GM12872 (cell line): ENCODE measurements at regions not wholly inside any gene's neighbourhood (a gene's known extent, or its start where the extent isn't known, plus 50 kb on each side); places are given as distances from the start of the nearest gene placed in this dataset.

Experiments
- CTCF ChIP-seq: IDR thresholded peaks from 3 replicates; pipeline ENCODE4 v1.5.1; 2011; ENCODE audit warnings: low read depth, mild to moderate bottlenecking, low read length, moderate library complexity; ENCODE audit not compliant: insufficient read depth

GRCh38 chr3:117589454-117589853, 879.9 kb downstream of the TUSC7 start:
- TF ChIP-seq CTCF = no peak

- no peak for TF ChIP-seq CTCF
Observed at GRCh38 chr3:117595615-117596014, 886.0 kb downstream of the TUSC7 start.

GRCh38 chr3:117596503-117596902, 886.9 kb downstream of the TUSC7 start:
- no peak for TF ChIP-seq CTCF

- TF ChIP-seq CTCF = no peak
Observed at GRCh38 chr3:117597865-117598264, 888.3 kb downstream of the TUSC7 start.

GRCh38 chr3:117600112-117600511, 890.5 kb downstream of the TUSC7 start:
- no peak for TF ChIP-seq CTCF

GRCh38 chr3:117600666-117601065, 891.1 kb downstream of the TUSC7 start:
- TF ChIP-seq CTCF = no peak

GRCh38 chr3:117602058-117602644, 892.6 kb downstream of the TUSC7 start:
- no peak for TF ChIP-seq CTCF
